Breast epithelium (tissue), 3 donors: ENCODE measurements at regions not wholly inside any gene's neighbourhood (a gene's known extent, or its start where the extent isn't known, plus 50 kb on each side); places are given as distances from the start of the nearest gene placed in this dataset.

Experiments
- POLR2A ChIP-seq: fragments of 450-650 bp; IDR thresholded peaks from one replicate; pipeline ENCODE4 v1.6.1; 2016; ENCODE audit warnings: antibody characterized with exemption, mild to moderate bottlenecking, moderate library complexity
- POLR2AphosphoS5 ChIP-seq, 3 donors: sonication (generic); formaldehyde crosslinking; IDR thresholded peaks; one replicate each; pipeline ENCODE4 v1.6.1; 2017; ENCODE audit warnings: antibody characterized with exemption in 3 of 3
- TF ChIP-seq, protein P1 (sequence below), 3 donors: fragments of 450-650 bp; IDR thresholded peaks; one replicate each; pipeline ENCODE4 v1.5.1; 2016 to 2017; ENCODE audit warnings: antibody characterized with exemption in 3 of 3, mild to moderate bottlenecking in 3 of 3, moderate library complexity in 3 of 3

DNA sequence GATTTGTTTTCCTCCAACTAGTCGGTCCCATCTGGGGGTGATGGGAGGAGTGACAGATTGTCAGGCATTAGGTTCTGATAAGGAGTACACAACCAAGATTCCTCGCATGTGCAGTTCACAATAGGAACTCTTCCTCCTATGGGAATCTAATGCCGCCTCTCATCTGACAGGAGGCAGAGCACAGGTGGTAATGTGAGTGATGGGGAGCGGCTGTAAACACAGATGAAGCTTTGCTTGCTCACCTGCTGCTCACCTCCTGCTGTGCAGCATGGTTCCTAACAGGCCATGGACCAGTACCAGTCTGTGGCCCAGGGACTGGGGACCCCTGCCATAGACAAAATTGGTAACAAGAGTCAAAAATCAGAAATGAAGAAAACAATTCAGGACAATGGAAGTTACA lies 173.3 kb upstream of the HMHB1 start:
- TF ChIP-seq, protein P1, sequence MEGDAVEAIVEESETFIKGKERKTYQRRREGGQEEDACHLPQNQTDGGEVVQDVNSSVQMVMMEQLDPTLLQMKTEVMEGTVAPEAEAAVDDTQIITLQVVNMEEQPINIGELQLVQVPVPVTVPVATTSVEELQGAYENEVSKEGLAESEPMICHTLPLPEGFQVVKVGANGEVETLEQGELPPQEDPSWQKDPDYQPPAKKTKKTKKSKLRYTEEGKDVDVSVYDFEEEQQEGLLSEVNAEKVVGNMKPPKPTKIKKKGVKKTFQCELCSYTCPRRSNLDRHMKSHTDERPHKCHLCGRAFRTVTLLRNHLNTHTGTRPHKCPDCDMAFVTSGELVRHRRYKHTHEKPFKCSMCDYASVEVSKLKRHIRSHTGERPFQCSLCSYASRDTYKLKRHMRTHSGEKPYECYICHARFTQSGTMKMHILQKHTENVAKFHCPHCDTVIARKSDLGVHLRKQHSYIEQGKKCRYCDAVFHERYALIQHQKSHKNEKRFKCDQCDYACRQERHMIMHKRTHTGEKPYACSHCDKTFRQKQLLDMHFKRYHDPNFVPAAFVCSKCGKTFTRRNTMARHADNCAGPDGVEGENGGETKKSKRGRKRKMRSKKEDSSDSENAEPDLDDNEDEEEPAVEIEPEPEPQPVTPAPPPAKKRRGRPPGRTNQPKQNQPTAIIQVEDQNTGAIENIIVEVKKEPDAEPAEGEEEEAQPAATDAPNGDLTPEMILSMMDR (IDR thresholded peaks at IDR 0.05) = no peak
- TF ChIP-seq POLR2AphosphoS5 (IDR thresholded peaks at IDR 0.05) (no peak), POLR2A (no peak)
